HG02763 (cell line): ENCODE measurements at regions not wholly inside any gene's neighbourhood (a gene's known extent, or its start where the extent isn't known, plus 50 kb on each side); places are given as distances from the start of the nearest gene placed in this dataset.

Experiments
- ATAC-seq: cut with Tn5 transposase; IDR thresholded peaks from one replicate; pipeline ENCODE4 v1.9.1; 2021; ENCODE audit warnings: mild to moderate bottlenecking, moderate library complexity; ENCODE audit not compliant: unreplicated experiment

GRCh38 chr22:19621373-19622060, 92.8 kb upstream of the SEPTIN5 start:
- no peak for ATAC-seq

DNA sequence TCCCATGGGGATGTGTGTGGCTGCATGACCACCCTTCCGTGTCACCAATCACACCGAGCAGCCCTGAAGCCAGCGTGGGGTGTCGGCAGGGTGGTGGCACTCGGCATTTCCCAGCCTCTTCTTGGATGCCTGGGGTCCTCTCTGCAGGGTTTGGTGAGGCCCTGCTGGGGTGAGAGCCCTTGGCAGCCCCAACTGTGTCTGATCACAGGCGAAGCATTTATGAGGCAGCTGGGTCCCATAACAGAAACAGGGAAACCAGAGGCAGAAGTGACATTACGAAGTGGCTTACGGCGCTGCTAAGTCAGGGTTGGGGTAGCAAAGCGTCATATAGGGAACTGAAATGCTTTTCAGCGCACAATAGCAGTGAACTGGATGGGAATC, 92.3 kb upstream of the SEPTIN5 start:
- no peak for ATAC-seq

GRCh38 chr22:19625331-19626041, 88.8 kb upstream of the SEPTIN5 start:
- ATAC-seq, result no peak

GRCh38 chr22:19626042-19626587, 88.2 kb upstream of the SEPTIN5 start:
- ATAC-seq, result no peak

DNA sequence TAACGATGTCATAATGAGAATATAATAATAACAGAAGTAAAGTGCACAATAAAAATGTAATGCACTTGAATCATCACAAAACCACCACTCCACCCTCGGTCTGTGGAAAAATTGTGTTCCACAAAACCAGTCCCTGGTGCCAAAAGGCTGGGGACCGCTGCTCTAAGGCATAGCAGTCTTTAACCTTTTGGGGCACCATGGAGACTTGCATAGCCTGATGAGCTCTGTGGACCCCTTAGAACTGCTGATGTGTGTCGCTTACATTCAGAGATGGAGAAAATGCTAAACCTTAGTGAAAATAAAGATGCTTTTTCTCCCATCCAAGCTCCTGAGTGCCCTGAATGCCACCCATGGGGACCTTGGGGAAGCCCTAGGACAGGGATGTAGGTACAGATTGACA, 87.6 kb upstream of the SEPTIN5 start:
- ATAC-seq, result no peak

DNA sequence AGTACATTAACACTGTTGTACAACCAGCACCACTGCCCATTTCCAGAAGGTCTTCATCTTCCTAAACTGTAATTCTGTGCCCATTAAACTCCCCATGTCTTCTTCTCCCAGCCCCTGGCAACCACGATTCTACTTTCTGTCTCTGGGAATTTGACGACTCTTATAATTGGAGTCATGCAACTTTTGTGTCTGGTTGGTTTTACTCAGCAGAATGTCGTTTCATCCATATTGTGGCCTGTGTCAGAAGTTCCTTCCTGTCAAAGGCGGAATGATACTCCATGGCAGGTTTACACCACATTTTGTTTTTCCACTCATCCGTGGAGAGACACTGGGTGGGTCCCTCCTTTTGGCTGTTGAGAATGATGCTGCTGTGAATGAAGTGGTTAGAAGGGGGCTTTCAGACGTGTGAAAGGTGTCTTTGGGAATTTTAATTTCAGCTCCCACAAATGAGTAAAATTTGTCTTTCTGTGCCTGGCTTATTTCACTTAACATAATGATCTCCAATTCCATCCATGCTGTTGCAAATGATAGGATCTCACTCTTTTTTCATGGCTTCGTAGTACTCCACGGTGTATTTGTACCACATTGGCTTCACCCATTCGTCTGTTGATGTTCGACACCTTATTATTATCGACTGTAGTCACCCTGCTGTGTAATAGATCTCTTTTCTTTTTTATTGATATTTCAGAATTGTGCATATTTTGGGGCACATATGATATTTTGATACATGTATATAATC, 86.1 kb upstream of the SEPTIN5 start:
- ATAC-seq, result no peak

DNA sequence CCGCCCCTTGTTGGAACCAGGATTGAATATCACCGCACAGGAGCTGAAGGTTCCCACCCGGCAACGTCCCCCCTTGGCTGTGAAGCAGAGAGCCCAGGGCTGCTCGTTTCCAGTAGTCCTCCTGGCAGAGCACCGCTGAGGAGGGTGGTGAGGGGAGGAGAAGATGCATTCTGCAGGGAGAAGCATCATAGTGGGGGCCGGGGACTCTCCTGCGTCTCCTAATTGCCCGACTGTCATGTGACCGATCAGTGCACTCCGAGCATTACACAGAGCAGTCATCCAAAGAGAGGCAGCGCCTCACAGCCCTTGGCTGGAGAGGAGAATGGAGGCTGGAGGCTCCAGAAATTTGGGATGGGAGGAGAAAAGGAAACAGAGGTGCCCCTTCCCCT, 85.0 kb upstream of the SEPTIN5 start:
- no peak for ATAC-seq

DNA sequence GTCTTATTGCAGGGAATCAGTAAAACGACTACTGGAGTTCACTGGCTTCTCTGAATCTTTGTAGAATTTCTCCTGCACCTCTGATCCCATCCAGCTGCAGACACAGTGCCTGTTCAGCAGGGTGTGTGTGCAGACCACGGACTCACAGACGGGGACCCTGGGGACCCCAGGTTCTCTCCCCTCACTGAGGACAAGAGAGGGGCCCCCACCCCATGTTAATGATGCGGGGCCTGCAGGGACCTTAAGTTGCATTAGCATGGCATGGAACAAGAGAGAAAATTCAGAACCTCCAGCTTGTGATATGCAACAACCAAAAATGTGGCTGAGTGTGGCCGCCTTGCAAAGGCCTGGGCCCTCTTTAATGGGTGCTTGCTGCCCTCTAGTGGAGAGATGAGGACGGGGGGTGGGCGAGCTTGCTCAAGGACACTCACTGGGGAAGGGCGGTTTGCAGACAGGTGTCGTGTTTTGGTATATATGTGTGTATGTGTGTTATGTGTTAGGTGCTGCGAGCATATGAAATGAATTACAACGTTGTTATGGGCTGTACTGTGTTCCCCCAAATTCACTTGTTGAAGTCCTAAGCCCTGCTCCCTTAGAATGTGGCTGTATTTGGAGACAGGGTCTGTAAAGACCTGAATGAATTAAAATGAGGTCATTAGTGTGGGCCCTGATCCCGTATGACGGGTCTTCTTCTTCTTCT, 84.4 kb upstream of the SEPTIN5 start:
- ATAC-seq, result no peak

- ATAC-seq, result no peak
Observed at GRCh38 chr22:19630614-19631013, 83.7 kb upstream of the SEPTIN5 start.

DNA sequence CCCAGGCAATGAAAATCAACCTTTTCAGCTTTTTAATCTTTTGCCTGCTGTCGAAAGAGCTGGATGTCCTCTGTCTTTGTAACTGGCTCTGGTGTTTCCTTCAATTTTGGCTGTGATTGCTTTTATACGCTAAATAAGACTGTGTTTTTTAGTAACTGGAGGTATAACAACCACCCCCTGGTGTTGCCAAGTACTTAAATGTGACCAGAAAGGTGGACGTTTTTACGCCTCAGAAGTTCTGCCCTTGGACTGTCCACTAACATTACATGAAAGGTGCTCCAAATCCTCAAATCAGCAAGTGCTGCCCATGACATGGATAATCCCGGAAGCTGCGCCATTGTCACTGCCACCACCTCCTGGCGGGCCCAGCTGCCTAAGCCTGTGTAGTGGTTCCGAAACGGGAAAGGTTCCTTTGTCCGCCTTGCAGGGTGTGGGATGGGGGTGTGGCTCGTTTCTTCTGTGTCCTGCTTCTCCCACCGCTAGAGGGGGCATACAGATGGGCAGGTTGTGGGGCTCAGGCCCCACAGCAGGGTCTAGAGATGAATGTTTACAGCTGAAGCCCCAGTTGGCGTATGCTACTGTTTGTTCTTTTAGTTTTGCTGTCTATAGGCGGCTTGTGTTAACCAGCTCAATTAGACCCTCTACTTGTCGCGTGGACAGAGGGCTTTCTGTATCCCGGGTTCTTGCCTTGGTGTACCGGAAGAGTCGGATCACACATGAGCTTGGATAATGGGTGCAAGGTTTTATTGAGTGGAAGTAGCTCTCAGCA, 82.2 kb upstream of the SEPTIN5 start:
- no peak for ATAC-seq

GRCh38 chr22:19632668-19633148, 81.6 kb upstream of the SEPTIN5 start:
- ATAC-seq, result no peak

DNA sequence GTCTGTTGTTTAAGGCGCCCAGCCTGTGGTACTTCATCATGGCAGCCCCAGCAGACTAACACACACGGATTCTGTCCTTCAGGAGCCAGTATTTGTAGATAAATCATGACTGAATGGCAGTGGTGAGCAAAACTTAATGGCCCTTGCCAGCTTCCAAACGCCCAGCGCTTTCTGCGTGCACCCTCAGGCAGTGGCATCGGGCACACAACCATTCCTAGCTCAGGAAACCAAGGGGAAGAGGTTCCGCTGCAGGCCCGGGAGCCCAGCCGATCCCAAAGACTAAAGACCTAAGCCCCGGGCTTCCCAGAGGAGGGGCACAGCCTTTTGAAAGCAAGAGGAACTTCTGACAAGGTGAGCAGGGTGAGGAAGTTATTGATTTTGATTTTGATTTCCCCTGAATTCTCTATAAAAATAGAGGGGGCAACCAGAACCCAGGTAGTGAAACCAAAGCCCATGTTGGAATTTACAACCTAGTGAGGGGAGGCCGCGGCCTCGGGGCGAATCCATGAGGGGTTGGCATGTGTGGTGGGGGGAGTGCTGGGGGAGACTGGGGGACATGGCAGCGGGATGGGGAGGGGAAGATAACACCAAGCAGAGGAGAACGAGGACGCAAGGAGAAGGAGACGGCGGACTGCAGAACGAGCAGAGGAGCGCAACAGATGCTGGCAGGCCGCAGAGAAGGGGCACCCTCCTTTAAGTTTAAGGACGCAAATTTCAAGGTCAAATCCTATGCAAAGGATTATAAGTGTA, 79.9 kb upstream of the SEPTIN5 start:
- ATAC-seq, result no peak

GRCh38 chr22:19635644-19636043, 78.7 kb upstream of the SEPTIN5 start:
- no peak for ATAC-seq

DNA sequence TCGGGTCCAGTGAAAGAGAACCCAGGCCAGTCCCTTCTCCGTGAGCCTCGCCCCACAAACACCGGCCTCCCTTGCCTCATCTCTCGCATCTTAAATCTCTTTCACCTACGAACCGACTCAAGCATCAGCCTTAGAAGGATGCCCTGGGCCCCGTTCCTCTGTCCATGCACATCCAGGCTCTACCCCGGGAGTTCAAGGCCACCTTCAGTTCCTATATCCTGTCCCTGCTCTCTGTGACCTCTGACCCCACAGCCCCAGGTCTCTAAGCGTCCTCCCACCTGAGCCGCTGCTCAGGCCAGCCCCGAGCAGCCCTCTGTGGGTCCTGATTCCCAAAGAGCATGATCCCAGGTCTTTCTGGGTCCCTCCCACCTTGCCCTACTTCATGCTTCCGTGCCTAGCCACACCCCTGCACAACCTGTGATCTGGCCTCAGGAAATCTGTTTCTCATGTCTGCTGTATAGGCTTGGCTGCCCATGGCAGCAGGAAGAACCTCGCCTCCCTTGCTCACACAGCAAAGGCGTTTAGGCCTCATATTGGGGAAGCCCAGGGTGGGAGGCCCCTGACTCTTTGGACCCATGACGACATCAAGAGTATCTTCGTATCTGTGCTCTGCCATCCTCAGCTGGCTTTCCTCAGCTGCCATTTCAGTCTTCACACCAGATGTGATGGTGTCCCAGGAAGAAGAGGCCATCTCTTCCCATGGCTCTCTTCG, 77.5 kb upstream of the SEPTIN5 start:
- ATAC-seq, result no peak

GRCh38 chr22:19637408-19638281, 76.7 kb upstream of the SEPTIN5 start:
- no peak for ATAC-seq

GRCh38 chr22:19638282-19639015, 75.9 kb upstream of the SEPTIN5 start:
- no peak for ATAC-seq

DNA sequence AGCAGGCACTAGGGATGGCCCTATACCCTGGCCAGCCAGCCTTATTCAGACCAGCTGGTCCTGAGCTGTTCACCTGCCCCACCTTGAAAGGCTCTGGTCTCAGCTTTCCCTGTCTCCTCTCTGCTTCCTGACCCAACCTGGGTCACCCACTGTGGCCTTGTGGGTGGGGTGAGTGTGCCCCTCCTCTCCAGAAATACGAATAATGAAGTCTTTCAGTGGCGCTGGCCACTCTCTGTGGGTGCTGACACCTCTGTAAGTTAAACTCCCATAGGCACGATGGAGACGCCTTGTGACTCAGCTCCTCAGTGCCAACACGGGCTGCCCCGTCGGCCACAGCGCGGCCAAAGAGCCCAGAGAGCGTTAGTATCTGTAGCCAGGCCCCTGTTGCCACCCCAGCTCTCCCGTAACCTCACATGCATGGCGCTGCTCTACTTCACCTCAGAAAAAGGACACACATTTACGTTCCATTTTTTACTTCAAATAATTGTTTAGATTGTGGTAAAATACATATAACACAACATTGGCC, 74.6 kb upstream of the SEPTIN5 start:
- no peak for ATAC-seq
